GM06990 (cell line): ENCODE measurements at regions not wholly inside any gene's neighbourhood (a gene's known extent, or its start where the extent isn't known, plus 50 kb on each side); places are given as distances from the start of the nearest gene placed in this dataset.
A peak's percentile ranks its signal among the peaks of the same experiment; 100 is the strongest.

Source experiments
- DNase-seq: peaks from one replicate; pipeline ENCODE4 v3.0.0-alpha.2; 2011; ENCODE audit not compliant: insufficient read length; ENCODE audit errors: extremely low read depth
- H3K27me3 ChIP-seq: replicated peaks from 2 replicates; pipeline ENCODE4 v1.6.0; 2011; ENCODE audit warnings: low read length; ENCODE audit not compliant: control insufficient read depth, insufficient read depth
- H3K36me3 ChIP-seq: 2 replicates; pipeline ENCODE4 v1.5.1; 2011; ENCODE audit warnings: low read length; ENCODE audit not compliant: control insufficient read depth, insufficient read depth
- H3K4me3 ChIP-seq: replicated peaks from 2 replicates; pipeline ENCODE4 v1.5.1; 2011; ENCODE audit warnings: low read depth, mild to moderate bottlenecking, control low read depth, low read length
- CTCF ChIP-seq: IDR thresholded peaks from 2 replicates; pipeline ENCODE4 v1.5.1; 2011; ENCODE audit warnings: low read length, control low read depth, mild to moderate bottlenecking, inconsistent platforms; ENCODE audit not compliant: insufficient read depth, poor library complexity, severe bottlenecking

DNA sequence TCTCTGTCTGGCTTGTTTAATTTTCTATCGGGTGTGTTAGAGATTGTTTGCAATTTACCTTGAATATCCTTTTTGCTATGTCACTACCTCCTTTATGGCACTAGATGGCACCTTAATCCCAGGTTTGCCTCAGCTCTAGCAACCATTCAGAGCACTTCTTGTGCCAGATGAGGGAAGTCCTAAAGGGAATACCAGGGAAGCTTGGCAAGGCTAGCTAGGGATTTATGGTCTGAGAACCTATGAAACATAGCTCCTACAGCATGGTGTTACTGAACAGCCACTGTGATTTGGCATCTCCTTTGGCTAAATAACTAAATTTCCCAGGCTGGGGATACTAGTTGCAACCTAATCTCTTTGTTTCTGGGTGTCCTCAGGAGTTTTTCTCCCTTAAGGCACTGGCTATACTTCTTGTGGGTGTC, 69.0 kb upstream of the VOPP1 start:
- peak; percentile 34 for DNase-seq
- Histone ChIP-seq H3K36me3 (no peaks in the 10 kb centered on the region), H3K27me3 (no peaks in the 10 kb centered on the region), H3K4me3 (no peak overlapping the region)
- TF ChIP-seq CTCF = peak; percentile 74

DNA sequence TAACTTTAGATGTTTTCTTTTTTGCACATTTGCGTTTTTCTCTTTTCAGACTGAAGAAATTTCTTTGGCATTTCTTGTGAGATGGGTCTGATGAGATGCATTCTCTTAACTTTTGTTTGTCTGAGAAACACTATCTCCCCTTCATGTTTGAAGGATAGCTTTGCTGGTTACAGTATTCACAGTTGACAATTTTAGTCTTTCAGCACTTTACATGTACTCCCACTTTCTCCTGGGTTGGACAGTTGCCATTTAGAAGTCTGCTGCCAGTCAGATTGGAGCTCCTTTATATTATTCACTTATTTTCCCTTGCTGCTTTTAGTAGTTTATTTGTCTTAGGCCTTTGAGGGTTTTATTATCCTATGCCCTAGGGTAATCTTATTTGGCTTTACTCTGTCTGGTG, 67.3 kb upstream of the VOPP1 start:
- TF ChIP-seq CTCF = no peak
- DNase-seq = no peak
- H3K27me3 ChIP-seq = no peaks in the 10 kb centered on the region
- no peak overlapping the region for H3K4me3 ChIP-seq
- H3K36me3 ChIP-seq = no peaks in the 10 kb centered on the region

DNA sequence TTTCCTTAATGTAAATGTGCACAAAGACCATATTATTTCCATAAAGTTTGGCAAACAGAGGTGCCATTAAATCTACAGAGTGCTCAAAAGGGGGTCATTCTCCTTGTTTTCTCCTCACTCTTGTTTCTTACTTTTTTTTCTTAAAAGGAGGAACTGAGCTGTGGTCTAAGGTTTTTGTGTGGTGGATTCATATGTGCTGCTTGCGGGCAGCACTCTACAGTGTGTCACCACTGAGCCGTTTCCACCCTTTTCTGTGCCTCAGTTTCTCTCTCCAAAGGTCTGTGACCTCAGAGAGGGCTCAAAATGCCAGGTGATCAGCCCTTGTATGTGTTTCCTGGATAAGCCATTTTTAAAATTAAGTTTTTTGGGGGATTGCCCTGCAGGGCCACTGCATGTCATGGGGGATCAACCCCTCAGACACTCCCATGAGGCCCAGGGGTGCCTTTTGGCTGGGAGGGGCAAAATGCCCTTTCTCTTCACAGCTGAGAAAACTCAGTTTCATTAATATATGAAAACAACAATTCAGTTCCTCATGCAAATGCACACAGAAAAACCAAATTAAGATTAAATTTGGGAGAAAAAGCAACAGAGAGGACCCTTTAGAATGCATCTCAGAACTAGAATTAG, 56.9 kb upstream of the VOPP1 start:
- Histone ChIP-seq H3K36me3 (no peaks in the 10 kb centered on the region), H3K4me3 (no peak overlapping the region), H3K27me3 (no peaks in the 10 kb centered on the region)
- no peak for DNase-seq
- TF ChIP-seq CTCF = no peak

DNA sequence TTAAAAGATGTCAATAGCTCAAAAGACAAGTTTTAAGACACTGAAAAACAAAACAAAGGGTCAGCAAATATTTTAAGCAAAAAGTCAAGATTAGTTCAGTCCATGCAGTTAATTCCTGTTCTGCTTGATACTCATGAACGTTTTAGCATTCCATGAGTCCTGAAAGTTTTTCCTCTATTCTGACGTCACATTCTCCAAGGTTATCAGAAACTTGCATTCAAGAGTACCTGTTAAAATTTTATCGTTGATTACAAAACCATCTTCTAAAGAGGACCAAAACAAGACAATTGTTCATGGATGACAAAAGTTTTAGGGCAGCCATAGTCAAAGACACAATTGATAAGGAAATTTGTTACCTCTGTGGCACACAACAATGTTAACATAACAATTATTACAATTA, 52.5 kb upstream of the VOPP1 start:
- H3K27me3 ChIP-seq = no peaks in the 10 kb centered on the region; the same call in 1 of the 2 replicates
- DNase-seq = no peak
- no peaks in the 10 kb centered on the region for H3K36me3 ChIP-seq
- H3K4me3 ChIP-seq = no peak overlapping the region
- TF ChIP-seq CTCF = no peak

GRCh38 chr7:55623617-55624016, 51.3 kb upstream of the VOPP1 start:
- Histone ChIP-seq H3K4me3 (no peak overlapping the region), H3K36me3 (no peaks in the 10 kb centered on the region), H3K27me3 (no peaks in the 10 kb centered on the region; the same call in 1 of the 2 replicates)
- no peak for TF ChIP-seq CTCF
- DNase-seq = no peak

GRCh38 chr7:55622241-55622640, 49.9 kb upstream of the VOPP1 start:
- no peak for TF ChIP-seq CTCF
- no peak for DNase-seq
- H3K27me3 ChIP-seq = no peaks in the 10 kb centered on the region; the same call in 1 of the 2 replicates
- no peak overlapping the region for H3K4me3 ChIP-seq
- no peaks in the 10 kb centered on the region for H3K36me3 ChIP-seq
